H9 (cell line): ENCODE measurements at regions not wholly inside any gene's neighbourhood (a gene's known extent, or its start where the extent isn't known, plus 50 kb on each side); places are given as distances from the start of the nearest gene placed in this dataset.
A peak's percentile ranks its signal among the peaks of the same experiment; 100 is the strongest.

ENCODE experiments used
- DNase-seq: peaks from one replicate; pipeline ENCODE4 v3.0.0-alpha.2; 2017
- H2AFZ ChIP-seq: one replicate; pipeline ENCODE4 v1.6.1; 2013; ENCODE audit warnings: mild to moderate bottlenecking, low read length, control low read depth, moderate library complexity
- H2AK5ac ChIP-seq: 2 replicates; pipeline ENCODE4 v1.6.1; 2013; ENCODE audit warnings: low read length, control low read depth, mixed read lengths; ENCODE audit not compliant: insufficient read length
- H2BK120ac ChIP-seq: one replicate; pipeline ENCODE4 v1.6.1; 2013; ENCODE audit warnings: low read depth, mild to moderate bottlenecking, low read length, control low read depth, inconsistent platforms; ENCODE audit not compliant: poor library complexity, severe bottlenecking
- H2BK12ac ChIP-seq: 2 replicates; pipeline ENCODE4 v1.6.1; 2013; ENCODE audit warnings: low read length, control low read depth, mixed read lengths, low read depth; ENCODE audit not compliant: insufficient read length
- H2BK15ac ChIP-seq: 2 replicates; pipeline ENCODE4 v1.6.1; 2013; ENCODE audit warnings: low read depth, low read length, control low read depth
- H2BK20ac ChIP-seq: one replicate; pipeline ENCODE4 v1.6.1; 2013; ENCODE audit warnings: low read depth, mild to moderate bottlenecking, low read length, control low read depth, inconsistent platforms; ENCODE audit not compliant: poor library complexity, severe bottlenecking
- H2BK5ac ChIP-seq: 2 replicates; pipeline ENCODE4 v1.6.1; 2013; ENCODE audit warnings: low read length, control low read depth, mixed read lengths; ENCODE audit not compliant: insufficient read length
- H3K14ac ChIP-seq: 2 replicates; pipeline ENCODE4 v1.6.1; 2013; ENCODE audit warnings: low read length, control low read depth; ENCODE audit not compliant: insufficient read depth
- H3K18ac ChIP-seq: 2 replicates; pipeline ENCODE4 v1.6.1; 2013; ENCODE audit warnings: low read depth, mild to moderate bottlenecking, mixed read lengths, low read length, control low read depth; ENCODE audit not compliant: insufficient read length
- H3K23ac ChIP-seq: 2 replicates; pipeline ENCODE4 v1.6.1; 2013; ENCODE audit warnings: low read length, control low read depth, mixed read lengths, low read depth; ENCODE audit not compliant: insufficient read length
- H3K23me2 ChIP-seq: 2 replicates; pipeline ENCODE4 v1.6.1; 2013; ENCODE audit warnings: low read depth, mild to moderate bottlenecking, mixed read lengths, low read length, control low read depth; ENCODE audit not compliant: insufficient read length, poor library complexity, severe bottlenecking
- H3K27ac ChIP-seq: 2 replicates; pipeline ENCODE4 v1.5.1; 2013; ENCODE audit warnings: low read length, control low read depth, mixed read lengths, low read depth; ENCODE audit not compliant: insufficient read length
- H3K27me3 ChIP-seq: 2 replicates; pipeline ENCODE4 v1.6.1; 2013; ENCODE audit warnings: low read length, control low read depth, inconsistent platforms; ENCODE audit not compliant: insufficient read depth
- H3K4ac ChIP-seq: 2 replicates; pipeline ENCODE4 v1.6.1; 2013; ENCODE audit warnings: low read depth, mild to moderate bottlenecking, control low read depth, inconsistent platforms, low read length, moderate library complexity
- H3K4me1 ChIP-seq: 2 replicates; pipeline ENCODE4 v1.6.1; 2013; ENCODE audit warnings: low read length, control low read depth, inconsistent platforms; ENCODE audit not compliant: insufficient read depth
- H3K4me2 ChIP-seq: 2 replicates; pipeline ENCODE4 v1.6.1; 2013; ENCODE audit warnings: low read length, control low read depth, mixed read lengths; ENCODE audit not compliant: insufficient read length, insufficient read depth
- H3K56ac ChIP-seq: 2 replicates; pipeline ENCODE4 v1.6.1; 2013; ENCODE audit warnings: low read depth, mild to moderate bottlenecking, mixed read lengths, low read length, control low read depth; ENCODE audit not compliant: insufficient read length
- H3K79me1 ChIP-seq: 2 replicates; pipeline ENCODE4 v1.6.1; 2013; ENCODE audit warnings: low read depth, mild to moderate bottlenecking, moderate library complexity, low read length, control low read depth, inconsistent platforms; ENCODE audit not compliant: insufficient read depth, poor library complexity, severe bottlenecking
- H3K79me2 ChIP-seq: 2 replicates; pipeline ENCODE4 v1.6.1; 2013; ENCODE audit warnings: low read length, control low read depth, inconsistent platforms; ENCODE audit not compliant: insufficient read depth
- H3K9ac ChIP-seq: 2 replicates; pipeline ENCODE4 v1.6.1; 2013; ENCODE audit warnings: low read length, control low read depth, mixed read lengths; ENCODE audit not compliant: insufficient read length; ENCODE audit errors: extremely low read depth
- H3K9me3 ChIP-seq: one replicate; pipeline ENCODE4 v1.6.1; 2013; ENCODE audit warnings: low read depth, low read length, inconsistent platforms; ENCODE audit not compliant: control insufficient read depth
- H3T11ph ChIP-seq: one replicate; pipeline ENCODE4 v1.6.1; 2013; ENCODE audit warnings: mild to moderate bottlenecking, low read length, control low read depth, inconsistent platforms
- H4K20me1 ChIP-seq: one replicate; pipeline ENCODE4 v1.6.1; 2013; ENCODE audit not compliant: control insufficient read depth, insufficient read length, insufficient read depth
- H4K5ac ChIP-seq: 2 replicates; pipeline ENCODE4 v1.6.1; 2013; ENCODE audit warnings: low read depth, mild to moderate bottlenecking, mixed read lengths, low read length, control low read depth; ENCODE audit not compliant: insufficient read length
- H4K8ac ChIP-seq: replicated peaks from 2 replicates; pipeline ENCODE4 v1.6.1; 2013; ENCODE audit warnings: low read length, control low read depth, mixed read lengths, low read depth; ENCODE audit not compliant: insufficient read length
- H4K91ac ChIP-seq: 2 replicates; pipeline ENCODE4 v1.6.1; 2013; ENCODE audit warnings: low read depth, mild to moderate bottlenecking, moderate library complexity, mixed read lengths, low read length, control low read depth; ENCODE audit not compliant: insufficient read length
- H3K27ac Mint-ChIP-seq, 3 experiments: 2 replicates in 2 of 3; 3 replicates in 1 of 3; pipeline ENCODE4 v1.8.0; 2020 to 2021; ENCODE audit warnings: mixed read lengths in 3 of 3, mild to moderate bottlenecking in 1 of 3, moderate library complexity in 1 of 3
- H3K27me3 Mint-ChIP-seq: 2 replicates; pipeline ENCODE4 v1.8.0; 2021; ENCODE audit warnings: low read depth, mild to moderate bottlenecking, moderate library complexity, mixed read lengths
- H3K36me3 Mint-ChIP-seq, 3 experiments: 2 replicates in 2 of 3; 3 replicates in 1 of 3; pipeline ENCODE4 v1.8.0; 2020 to 2021; ENCODE audit warnings: low read depth in 3 of 3, mixed read lengths in 3 of 3; ENCODE audit not compliant: insufficient read depth in 1 of 3
- H3K4me1 Mint-ChIP-seq, 2 experiments: 2 replicates each; pipeline ENCODE4 v1.8.0; 2020; ENCODE audit warnings: mixed read lengths in 2 of 2
- H3K4me3 Mint-ChIP-seq, 2 experiments: 2 replicates in 1 of 2; 3 replicates in 1 of 2; pipeline ENCODE4 v1.8.0; 2020 to 2021; ENCODE audit warnings: mild to moderate bottlenecking in 2 of 2, mixed read lengths in 2 of 2, moderate library complexity in 1 of 2
- H3K9me3 Mint-ChIP-seq, 2 experiments: 2 replicates in 1 of 2; 3 replicates in 1 of 2; pipeline ENCODE4 v1.8.0; 2020; ENCODE audit warnings: mild to moderate bottlenecking in 2 of 2, mixed read lengths in 2 of 2, moderate library complexity in 1 of 2
- CTCF ChIP-seq: fragments of 200-600 bp; sonication (generic); conservative IDR thresholded peaks from 3 replicates; pipeline ENCODE4 v1.8.0; 2021; ENCODE audit warnings: antibody characterized with exemption, mild to moderate bottlenecking
- WGBS: extraction: QIAGEN DNeasy Blood & Tissue Kit; methylation state at CpG from one replicate; pipeline ENCODE4 v1.1.7; 2013; ENCODE audit warnings: missing lambda C conversion rate, low lambda C conversion rate, mixed read lengths; ENCODE audit not compliant: insufficient read length; ENCODE audit errors: extremely low coverage; 5-methylcytosine and 5-hydroxymethylcytosine counted together

GRCh38 chr12:82176026-82176425, 182.2 kb downstream of the CCDC59 start:
- Histone ChIP-seq H2BK5ac (no peak overlapping the region), H4K5ac (no peak overlapping the region), H2BK12ac (no peak overlapping the region), H3K23ac (no peak overlapping the region), H2BK120ac (no peak overlapping the region), H2BK15ac (no peak overlapping the region), H3K27me3 (no peaks in the 10 kb centered on the region), H3K14ac (no peak overlapping the region), H3K9ac (no peak overlapping the region), H4K20me1 (no peaks in the 10 kb centered on the region), H3K79me2 (no peaks in the 10 kb centered on the region), H3K9me3 (no peaks in the 10 kb centered on the region), H3K4me2 (no peak overlapping the region), H2AFZ (no peak overlapping the region), H2BK20ac (no peak overlapping the region), H3K27ac (no peak overlapping the region), H4K8ac (no peak overlapping the region), H4K91ac (no peak overlapping the region), H3K23me2 (no peaks in the 10 kb centered on the region), H3K79me1 (no peaks in the 10 kb centered on the region), H3K56ac (no peak overlapping the region), H3K18ac (no peak overlapping the region), H3T11ph (no peak overlapping the region), H3K4me1 (peaks cover 5% of the 10 kb centered on the region; the same call in 1 of the 2 replicates), H2AK5ac (no peak overlapping the region), H3K4ac (no peak overlapping the region)
- Mint-ChIP-seq H3K27ac (peak overlapping the region in 1 of 3 experiments; percentile 25; a peak in 1 of 7 replicates), H3K27me3 (no peaks in the 10 kb centered on the region), H3K4me1 (peaks cover 17 to 23% of the 10 kb centered on the region in 2 experiments), H3K36me3 (no peaks in the 10 kb centered on the region), H3K9me3 (no peaks in the 10 kb centered on the region), H3K4me3 (no peak overlapping the region)
- no CpG with 5 or more reads among the region's 4 CpGs for WGBS
- no peak for DNase-seq
- TF ChIP-seq CTCF, result no peak
